Parathyroid adenoma (tissue), 2 donors: ENCODE measurements at regions not wholly inside any gene's neighbourhood (a gene's known extent, or its start where the extent isn't known, plus 50 kb on each side); places are given as distances from the start of the nearest gene placed in this dataset.
A peak's percentile ranks its signal among the peaks of the same experiment; 100 is the strongest.

ENCODE experiments used
- H2AFZ ChIP-seq: fragments of 300-600 bp; sonication (generic); one replicate; pipeline ENCODE4 v1.7.0; 2017; ENCODE audit warnings: antibody characterized with exemption, mild to moderate bottlenecking
- H3K27ac ChIP-seq: fragments of 300-600 bp; sonication (generic); one replicate; pipeline ENCODE4 v1.7.0; 2017
- H3K27me3 ChIP-seq: fragments of 300-600 bp; sonication (generic); one replicate; pipeline ENCODE4 v1.7.0; 2017; ENCODE audit warnings: low read length; ENCODE audit not compliant: control insufficient read depth, insufficient read depth
- H3K36me3 ChIP-seq: fragments of 300-600 bp; sonication (generic); one replicate; pipeline ENCODE4 v1.7.0; 2017; ENCODE audit warnings: low read length; ENCODE audit not compliant: control insufficient read depth, insufficient read depth
- H3K4me1 ChIP-seq: fragments of 300-600 bp; sonication (generic); one replicate; pipeline ENCODE4 v1.7.0; 2017; ENCODE audit warnings: control low read depth
- H3K4me2 ChIP-seq: fragments of 300-600 bp; sonication (generic); one replicate; pipeline ENCODE4 v1.7.0; 2017; ENCODE audit warnings: low read length
- H3K4me3 ChIP-seq: fragments of 300-600 bp; sonication (generic); one replicate; pipeline ENCODE4 v1.7.0; 2017; ENCODE audit warnings: low read depth, low read length
- H3K79me2 ChIP-seq: fragments of 300-600 bp; sonication (generic); one replicate; pipeline ENCODE4 v1.7.0; 2017; ENCODE audit warnings: control low read depth
- H3K9ac ChIP-seq: fragments of 300-600 bp; sonication (generic); one replicate; pipeline ENCODE4 v1.7.0; 2017; ENCODE audit warnings: mild to moderate bottlenecking
- H3K9me3 ChIP-seq: fragments of 300-600 bp; sonication (generic); one replicate; pipeline ENCODE4 v1.7.0; 2017; ENCODE audit warnings: low read length; ENCODE audit not compliant: control insufficient read depth
- TF ChIP-seq, protein P1 (sequence below): fragments of 300-600 bp; sonication (generic); IDR thresholded peaks from one replicate; pipeline ENCODE4 v1.7.0; 2017; ENCODE audit warnings: antibody characterized with exemption, mild to moderate bottlenecking
- donor health status: primary hyperparathyroidism.

DNA sequence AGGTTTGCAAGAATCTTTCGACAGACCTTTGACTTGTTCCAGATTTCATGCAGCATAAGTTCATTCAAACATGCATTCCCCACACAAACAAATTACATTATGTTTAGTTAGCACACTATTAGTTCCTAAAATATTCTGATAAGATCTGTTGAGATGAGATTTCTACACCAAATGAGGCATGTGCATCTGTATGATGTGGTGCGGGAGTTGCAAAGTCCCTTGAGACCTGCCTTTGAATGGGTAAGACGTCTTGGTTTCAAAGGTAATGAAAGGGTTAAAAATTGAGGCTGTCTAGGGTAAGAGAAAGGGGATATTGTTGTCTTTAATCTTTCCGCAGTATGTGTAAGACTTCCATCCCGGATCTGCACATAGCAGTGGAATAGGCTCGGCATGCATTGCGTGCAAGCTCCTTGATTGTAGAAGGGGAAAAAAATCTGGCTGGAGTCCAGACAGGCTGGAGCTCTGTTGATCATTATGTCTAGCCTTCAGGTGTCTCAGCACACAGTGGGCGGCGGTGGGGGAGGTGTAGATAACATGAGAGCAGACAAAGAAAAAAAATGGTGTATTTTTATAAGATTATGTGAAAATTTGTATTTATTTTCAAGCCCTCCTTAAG, 296.6 kb downstream of the PTPRC start:
- Histone ChIP-seq H3K9ac (no peak overlapping the region), H3K4me3 (peak overlapping the region; percentile 45)

GRCh38 chr1:198936371-198937083, 297.7 kb downstream of the PTPRC start:
- H3K9me3 ChIP-seq: no peaks in the 10 kb centered on the region
- TF ChIP-seq, protein P1, sequence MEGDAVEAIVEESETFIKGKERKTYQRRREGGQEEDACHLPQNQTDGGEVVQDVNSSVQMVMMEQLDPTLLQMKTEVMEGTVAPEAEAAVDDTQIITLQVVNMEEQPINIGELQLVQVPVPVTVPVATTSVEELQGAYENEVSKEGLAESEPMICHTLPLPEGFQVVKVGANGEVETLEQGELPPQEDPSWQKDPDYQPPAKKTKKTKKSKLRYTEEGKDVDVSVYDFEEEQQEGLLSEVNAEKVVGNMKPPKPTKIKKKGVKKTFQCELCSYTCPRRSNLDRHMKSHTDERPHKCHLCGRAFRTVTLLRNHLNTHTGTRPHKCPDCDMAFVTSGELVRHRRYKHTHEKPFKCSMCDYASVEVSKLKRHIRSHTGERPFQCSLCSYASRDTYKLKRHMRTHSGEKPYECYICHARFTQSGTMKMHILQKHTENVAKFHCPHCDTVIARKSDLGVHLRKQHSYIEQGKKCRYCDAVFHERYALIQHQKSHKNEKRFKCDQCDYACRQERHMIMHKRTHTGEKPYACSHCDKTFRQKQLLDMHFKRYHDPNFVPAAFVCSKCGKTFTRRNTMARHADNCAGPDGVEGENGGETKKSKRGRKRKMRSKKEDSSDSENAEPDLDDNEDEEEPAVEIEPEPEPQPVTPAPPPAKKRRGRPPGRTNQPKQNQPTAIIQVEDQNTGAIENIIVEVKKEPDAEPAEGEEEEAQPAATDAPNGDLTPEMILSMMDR: no peak
- H3K4me3 ChIP-seq: peak overlapping the region; percentile 45
- no peaks in the 10 kb centered on the region for H3K36me3 ChIP-seq
- H3K4me2 ChIP-seq: peak overlapping the region; percentile 47
- H3K9ac ChIP-seq: no peak overlapping the region
- H3K27ac ChIP-seq: no peak overlapping the region
- no peak overlapping the region for H2AFZ ChIP-seq
- H3K79me2 ChIP-seq: no peaks in the 10 kb centered on the region
- H3K4me1 ChIP-seq: no peaks in the 10 kb centered on the region
- H3K27me3 ChIP-seq: no peaks in the 10 kb centered on the region

More for the DNA sequence above, 296.6 kb downstream of the PTPRC start:
- H3K4me1 ChIP-seq: no peaks in the 10 kb centered on the region
- no peak overlapping the region for H2AFZ ChIP-seq
- no peak overlapping the region for H3K27ac ChIP-seq
- H3K36me3 ChIP-seq: no peaks in the 10 kb centered on the region
- H3K79me2 ChIP-seq: no peaks in the 10 kb centered on the region
- no peaks in the 10 kb centered on the region for H3K27me3 ChIP-seq
- TF ChIP-seq, protein P1: no peak
- peak overlapping the region; percentile 33 for H3K4me2 ChIP-seq
- no peaks in the 10 kb centered on the region for H3K9me3 ChIP-seq

GRCh38 chr1:198937231-198938031, 298.6 kb downstream of the PTPRC start:
- Histone ChIP-seq H3K9ac (no peak overlapping the region), H3K4me3 (peak overlapping the region; percentile 45), H3K9me3 (no peaks in the 10 kb centered on the region), H3K79me2 (no peaks in the 10 kb centered on the region), H3K27ac (no peak overlapping the region), H2AFZ (peak overlapping the region; percentile 11), H3K27me3 (no peaks in the 10 kb centered on the region), H3K36me3 (no peaks in the 10 kb centered on the region), H3K4me1 (no peaks in the 10 kb centered on the region), H3K4me2 (peak overlapping the region; percentile 47)
- TF ChIP-seq, protein P1: no peak

GRCh38 chr1:198939286-198939685, 300.4 kb downstream of the PTPRC start:
- H3K4me2 ChIP-seq: no peak overlapping the region
- no peak overlapping the region for H2AFZ ChIP-seq
- H3K27me3 ChIP-seq: no peaks in the 10 kb centered on the region
- no peaks in the 10 kb centered on the region for H3K9me3 ChIP-seq
- no peaks in the 10 kb centered on the region for H3K36me3 ChIP-seq
- TF ChIP-seq, protein P1: no peak
- H3K4me3 ChIP-seq: no peak overlapping the region
- H3K27ac ChIP-seq: no peak overlapping the region
- H3K9ac ChIP-seq: no peak overlapping the region
- no peaks in the 10 kb centered on the region for H3K79me2 ChIP-seq
- H3K4me1 ChIP-seq: no peaks in the 10 kb centered on the region
